ENCODE measurements at regions not wholly inside any gene's neighbourhood (a gene's known extent, or its start where the extent isn't known, plus 50 kb on each side); places are given as distances from the start of the nearest gene placed in this dataset.

GRCh38 chr10:54908019-54908418 is 107.0 kb upstream of the PCDH15 start:
- Histone ChIP-seq H3F3A (ENCODE audit: low read depth) (no peaks in the 10 kb centered on the region), H3K4me2 (no peak overlapping the region), H3K27me3 (no peaks in the 10 kb centered on the region), H3K9ac (no peak overlapping the region), H3K9me3 (ENCODE audit: low read depth) (no peaks in the 10 kb centered on the region), H3K4me1 (peaks cover 9% of the 10 kb centered on the region), H3K36me3 (no peaks in the 10 kb centered on the region), H3K27ac (no peak overlapping the region), H2AFZ (replicated peaks) (no peak overlapping the region), H4K20me1 (ENCODE audit: low read depth) (no peaks in the 10 kb centered on the region), H3K4me3 (no peak overlapping the region), H3K79me2 (ENCODE audit: low read depth) (no peaks in the 10 kb centered on the region)
- Mint-ChIP-seq H3K4me3 (no peak overlapping the region), H3K27me3 (ENCODE audit: insufficient read depth, low read depth) (peaks cover 2% of the 10 kb centered on the region), H3K4me1 (peaks cover 8% of the 10 kb centered on the region), H3K36me3 (no peaks in the 10 kb centered on the region), H3K9me3 (peaks cover 7% of the 10 kb centered on the region), H3K27ac (no peak overlapping the region)
- DNase-seq (ENCODE audit: low spot score), result no peak
- TF ChIP-seq EZH2phosphoT487 (IDR thresholded peaks at IDR 0.05) (no peak), CTCF (IDR thresholded peaks at IDR 0.05) (no peak), EZH2 (IDR thresholded peaks at IDR 0.05) (no peak)

- Histone ChIP-seq H3F3A (ENCODE audit: low read depth) (no peaks in the 10 kb centered on the region), H2AFZ (replicated peaks) (no peak overlapping the region), H3K9me3 (ENCODE audit: low read depth) (no peaks in the 10 kb centered on the region), H3K4me1 (peaks cover 9% of the 10 kb centered on the region), H4K20me1 (ENCODE audit: low read depth) (no peaks in the 10 kb centered on the region), H3K4me3 (no peak overlapping the region), H3K79me2 (ENCODE audit: low read depth) (no peaks in the 10 kb centered on the region), H3K4me2 (no peak overlapping the region), H3K36me3 (no peaks in the 10 kb centered on the region), H3K9ac (no peak overlapping the region), H3K27ac (no peak overlapping the region), H3K27me3 (no peaks in the 10 kb centered on the region)
- no peak overlapping the region for H3K4me3 Mint-ChIP-seq
- DNase-seq (ENCODE audit: low spot score), result no peak
- H3K27me3 Mint-ChIP-seq (ENCODE audit: insufficient read depth, low read depth), result peaks cover 2% of the 10 kb centered on the region
- H3K9me3 Mint-ChIP-seq, result no peaks in the 10 kb centered on the region
- no peak for TF ChIP-seq EZH2 (IDR thresholded peaks at IDR 0.05)
- TF ChIP-seq CTCF (IDR thresholded peaks at IDR 0.05), result no peak
- no peak for TF ChIP-seq EZH2phosphoT487 (IDR thresholded peaks at IDR 0.05)
- H3K27ac Mint-ChIP-seq, result no peak overlapping the region
- peaks cover 8% of the 10 kb centered on the region for H3K4me1 Mint-ChIP-seq
- H3K36me3 Mint-ChIP-seq, result no peaks in the 10 kb centered on the region
Observed at GRCh38 chr10:54906940-54907339, 105.9 kb upstream of the PCDH15 start.

GRCh38 chr10:54905578-54906192 is 104.7 kb upstream of the PCDH15 start:
- Histone ChIP-seq H3K4me2 (no peak overlapping the region), H2AFZ (replicated peaks) (no peak overlapping the region), H3K79me2 (ENCODE audit: low read depth) (no peaks in the 10 kb centered on the region), H3F3A (ENCODE audit: low read depth) (no peaks in the 10 kb centered on the region), H3K9me3 (ENCODE audit: low read depth) (no peaks in the 10 kb centered on the region), H3K4me3 (no peak overlapping the region), H3K27ac (no peak overlapping the region), H3K9ac (no peak overlapping the region), H3K27me3 (no peaks in the 10 kb centered on the region), H4K20me1 (ENCODE audit: low read depth) (no peaks in the 10 kb centered on the region), H3K36me3 (no peaks in the 10 kb centered on the region), H3K4me1 (peaks cover 9% of the 10 kb centered on the region)
- TF ChIP-seq CTCF (IDR thresholded peaks at IDR 0.05) (no peak), EZH2 (IDR thresholded peaks at IDR 0.05) (no peak), EZH2phosphoT487 (IDR thresholded peaks at IDR 0.05) (no peak)
- no peak for DNase-seq (ENCODE audit: low spot score)
- no peaks in the 10 kb centered on the region for H3K9me3 Mint-ChIP-seq
- H3K27ac Mint-ChIP-seq, result no peak overlapping the region
- peaks cover 8% of the 10 kb centered on the region for H3K4me1 Mint-ChIP-seq
- H3K27me3 Mint-ChIP-seq (ENCODE audit: insufficient read depth, low read depth), result peaks cover 2% of the 10 kb centered on the region
- no peaks in the 10 kb centered on the region for H3K36me3 Mint-ChIP-seq
- H3K4me3 Mint-ChIP-seq, result no peak overlapping the region

All from neural progenitor cell (in vitro differentiated cells).